ENCODE measurements at regions not wholly inside any gene's neighbourhood (a gene's known extent, or its start where the extent isn't known, plus 50 kb on each side); places are given as distances from the start of the nearest gene placed in this dataset.

- TF ChIP-seq CTCF (IDR thresholded peaks at IDR 0.05; ENCODE audit: insufficient read depth, low read length), result no peak
- TF ChIP-seq GABPA (IDR thresholded peaks at IDR 0.05; ENCODE audit: low read depth), result no peak
- TF ChIP-seq REST (IDR thresholded peaks at IDR 0.05; ENCODE audit: insufficient replicate concordance, low read depth), result no peak
Measured at GRCh38 chr21:41677671-41678015, 89.2 kb downstream of the RIPK4 start.
